OCI-LY7 (cell line): ENCODE measurements at regions not wholly inside any gene's neighbourhood (a gene's known extent, or its start where the extent isn't known, plus 50 kb on each side); places are given as distances from the start of the nearest gene placed in this dataset.

Source experiments
- BruUV-seq: library from RNA; stranded (reverse); fragments of 400-500 nt; replicated peaks from 2 replicates; lab custom pipeline; 2021; lab: Mats Ljungman, UMichigan
- CTCF ChIA-PET: fragments of 300-600 bp; sonication (Branson Sonifier 250); formaldehyde crosslinking; loops from one replicate; lab custom pipeline; 2022; ENCODE audit warnings: antibody characterized with exemption; ENCODE audit not compliant: unreplicated experiment; lab: Charles Lee
- POLR2A ChIA-PET: fragments of 300-600 bp; sonication (Branson Sonifier 250); formaldehyde crosslinking; loops from one replicate; lab custom pipeline; 2022; ENCODE audit warnings: antibody characterized with exemption; lab: Charles Lee
- DNase-seq: peaks from one replicate; pipeline ENCODE4 v3.0.0-alpha.2; 2015; ENCODE audit warnings: low spot score
- H2AFZ ChIP-seq: fragments of 200-600 bp; sonication (generic), shearing (Covaris generic); 2 replicates; pipeline ENCODE4 v1.6.1; 2014; ENCODE audit warnings: mild to moderate bottlenecking, antibody characterized with exemption, low read length, moderate library complexity
- H3K27ac ChIP-seq: fragments of 200-600 bp; sonication (generic); 2 replicates; pipeline ENCODE4 v1.5.1; 2014; ENCODE audit warnings: mixed run types, low read depth, mild to moderate bottlenecking, moderate library complexity, low read length, inconsistent platforms; ENCODE audit not compliant: poor library complexity, severe bottlenecking
- H3K36me3 ChIP-seq: fragments of 200-600 bp; sonication (generic); 2 replicates; pipeline ENCODE4 v1.6.1; 2014; ENCODE audit warnings: mild to moderate bottlenecking, antibody characterized with exemption, low read length, moderate library complexity, mixed read lengths; ENCODE audit not compliant: insufficient read depth
- H3K4me1 ChIP-seq: fragments of 200-600 bp; sonication (generic); 2 replicates; pipeline ENCODE4 v1.5.1; 2014; ENCODE audit warnings: mild to moderate bottlenecking, low read length; ENCODE audit not compliant: insufficient read depth, poor library complexity, severe bottlenecking
- H3K4me2 ChIP-seq: fragments of 200-600 bp; sonication (generic); 2 replicates; pipeline ENCODE4 v1.6.1; 2014; ENCODE audit warnings: mild to moderate bottlenecking, low read length
- H3K4me3 ChIP-seq: fragments of 200-600 bp; sonication (generic); 2 replicates; pipeline ENCODE4 v1.5.1; 2014; ENCODE audit warnings: mild to moderate bottlenecking, low read depth, low read length; ENCODE audit not compliant: poor library complexity, severe bottlenecking
- H3K79me2 ChIP-seq: fragments of 200-600 bp; sonication (generic); 2 replicates; pipeline ENCODE4 v1.6.1; 2016; ENCODE audit warnings: low read depth, mild to moderate bottlenecking, low read length, moderate library complexity, mixed read lengths; ENCODE audit not compliant: insufficient read depth
- H3K9me2 ChIP-seq: fragments of 200-600 bp; sonication (generic); 2 replicates; pipeline ENCODE4 v1.6.1; 2016; ENCODE audit warnings: mild to moderate bottlenecking, low read length, mixed read lengths; ENCODE audit not compliant: insufficient read depth
- H3K9me3 ChIP-seq: fragments of 200-600 bp; sonication (generic); 2 replicates; pipeline ENCODE4 v1.6.1; 2014; ENCODE audit warnings: mild to moderate bottlenecking, mixed run types, low read length, mixed read lengths
- H4K20me1 ChIP-seq: fragments of 200-600 bp; sonication (generic); 2 replicates; pipeline ENCODE4 v1.6.1; 2014; ENCODE audit warnings: mild to moderate bottlenecking, antibody characterized with exemption, low read length, moderate library complexity, mixed read lengths; ENCODE audit not compliant: insufficient read depth
- CTCF ChIP-seq: fragments of 200-600 bp; sonication (generic); conservative IDR thresholded peaks from 2 replicates; pipeline ENCODE4 v1.5.1; 2014; ENCODE audit warnings: mild to moderate bottlenecking, antibody characterized with exemption, low read length, moderate library complexity, mixed read lengths
- EZH2phosphoT487 ChIP-seq: fragments of 200-600 bp; sonication (generic); IDR thresholded peaks from 2 replicates; pipeline ENCODE4 v1.6.1; 2018; ENCODE audit warnings: low read depth, borderline replicate concordance, mild to moderate bottlenecking, mixed run types, antibody characterized with exemption, low read length, moderate library complexity, mixed read lengths
- intact Hi-C: fragments of 100-400 bp; cut with micrococcal nuclease; formaldehyde crosslinking; loops from one replicate; pipeline ENCODE4 v1.10.0; 2022; ENCODE audit not compliant: unreplicated experiment

- no peak overlapping the region for H2AFZ ChIP-seq
- no peak for TF ChIP-seq CTCF
- H3K79me2 ChIP-seq, result no peaks in the 10 kb centered on the region
- ChIA-PET CTCF (no interaction called here), POLR2A (no interaction called here)
- H3K27ac ChIP-seq, result no peak overlapping the region
- no peak for DNase-seq
- H3K4me1 ChIP-seq, result no peaks in the 10 kb centered on the region
- no peaks in the 10 kb centered on the region for H3K9me2 ChIP-seq
- H3K4me3 ChIP-seq, result no peak overlapping the region
- H3K9me3 ChIP-seq, result no peaks in the 10 kb centered on the region
- H4K20me1 ChIP-seq, result no peaks in the 10 kb centered on the region
- intact Hi-C loops, result no loop called here
- H3K4me2 ChIP-seq, result no peak overlapping the region
- H3K36me3 ChIP-seq, result no peaks in the 10 kb centered on the region
- no TSS peak for BruUV-seq
These were observed 142.4 kb upstream of the MYOCD start for GRCh38 chr17:12523244-12523643.

GRCh38 chr17:12528036-12528435 lies 137.7 kb upstream of the MYOCD start:
- Histone ChIP-seq H2AFZ (no peak overlapping the region), H3K4me1 (no peaks in the 10 kb centered on the region), H3K9me3 (no peaks in the 10 kb centered on the region), H3K79me2 (no peaks in the 10 kb centered on the region), H3K4me2 (no peak overlapping the region), H3K36me3 (no peaks in the 10 kb centered on the region), H3K4me3 (no peak overlapping the region), H4K20me1 (no peaks in the 10 kb centered on the region), H3K9me2 (no peaks in the 10 kb centered on the region), H3K27ac (no peak overlapping the region)
- no peak for TF ChIP-seq EZH2phosphoT487
- no peak for TF ChIP-seq CTCF
- CTCF ChIA-PET, result no interaction called here
- no peak for DNase-seq
- POLR2A ChIA-PET, result no interaction called here
- intact Hi-C loops, result no loop called here
- BruUV-seq, result no TSS peak

- Histone ChIP-seq H3K36me3 (no peaks in the 10 kb centered on the region), H2AFZ (no peak overlapping the region), H3K27ac (no peak overlapping the region), H3K4me3 (no peak overlapping the region), H3K9me3 (no peaks in the 10 kb centered on the region), H3K4me1 (no peaks in the 10 kb centered on the region), H3K4me2 (no peak overlapping the region), H3K79me2 (no peaks in the 10 kb centered on the region), H3K9me2 (no peaks in the 10 kb centered on the region), H4K20me1 (no peaks in the 10 kb centered on the region)
- intact Hi-C loops, result no loop called here
- ChIA-PET POLR2A (no interaction called here), CTCF (no interaction called here)
- no TSS peak for BruUV-seq
- TF ChIP-seq CTCF (no peak), EZH2phosphoT487 (no peak)
- no peak for DNase-seq
These were observed 135.5 kb upstream of the MYOCD start for GRCh38 chr17:12530161-12530560.
